SK-N-SH (cell line): ENCODE measurements at regions not wholly inside any gene's neighbourhood (a gene's known extent, or its start where the extent isn't known, plus 50 kb on each side); places are given as distances from the start of the nearest gene placed in this dataset.

Source experiments
- CTCF ChIA-PET: fragments of 300-600, 350-600 bp; formaldehyde crosslinking; extraction: SDS; loops from one replicate; lab custom pipeline; 2021; lab: Yijun Ruan, JAX
- POLR2A ChIA-PET: fragments of 350-600 bp; sonication (Branson Sonifier 250); formaldehyde crosslinking; extraction: SDS; loops from one replicate; lab custom pipeline; 2020; ENCODE audit warnings: antibody characterized with exemption, inconsistent platforms; lab: Yijun Ruan, JAX
- DNase-seq: peaks from one replicate; pipeline ENCODE4 v3.0.0; 2012
- H2AFZ ChIP-seq: fragments of 200-600 bp; sonication (generic); 2 replicates; pipeline ENCODE4 v1.8.1; 2016; ENCODE audit warnings: antibody characterized with exemption, mild to moderate bottlenecking, low read depth
- H3F3A ChIP-seq: fragments of 200-600 bp; sonication (generic); replicated peaks from 2 replicates; pipeline ENCODE3; 2016; ENCODE audit warnings: antibody characterized with exemption, mild to moderate bottlenecking; ENCODE audit not compliant: insufficient read depth
- H3K27ac ChIP-seq, 2 experiments: fragments of 200-500 bp in 1 of 2; fragments of 200-600 bp in 1 of 2; sonication (Bioruptor generic) in 1 of 2; sonication (generic), shearing (Covaris generic) in 1 of 2; 2 replicates each; pipeline versions ENCODE4 v1.5.1 to v1.6.1; 2014 to 2016; ENCODE audit warnings: low read depth in 2 of 2, inconsistent platforms in 1 of 2, low read length in 1 of 2, mild to moderate bottlenecking in 1 of 2, mixed read lengths in 1 of 2
- H3K27me3 ChIP-seq: fragments of 200-600 bp; sonication (generic), shearing (Covaris generic); 2 replicates; pipeline ENCODE4 v1.6.1; 2016; ENCODE audit warnings: mixed run types; ENCODE audit not compliant: insufficient read depth
- H3K36me3 ChIP-seq, 2 experiments: fragments of 200-500 bp in 1 of 2; fragments of 200-600 bp in 1 of 2; sonication (Bioruptor generic) in 1 of 2; sonication (generic) in 1 of 2; replicated peaks in 1 of 2; 2 replicates each; pipeline versions ENCODE3 to v1.5.1; 2014 to 2016; ENCODE audit warnings: low read length in 1 of 2, mild to moderate bottlenecking in 1 of 2; ENCODE audit not compliant: insufficient read depth in 2 of 2, control insufficient read depth in 1 of 2
- H3K4me1 ChIP-seq, 2 experiments: fragments of 200-500 bp in 1 of 2; fragments of 200-600 bp in 1 of 2; sonication (Bioruptor generic) in 1 of 2; sonication (generic), shearing (Covaris generic) in 1 of 2; 2 replicates each; pipeline versions ENCODE4 v1.5.1 to v1.6.1; 2014 to 2016; ENCODE audit warnings: low read depth in 1 of 2, low read length in 1 of 2, mixed run types in 1 of 2; ENCODE audit not compliant: insufficient read depth in 2 of 2, control insufficient read depth in 1 of 2
- H3K4me2 ChIP-seq: fragments of 200-600 bp; sonication (generic), shearing (Covaris generic); 2 replicates; pipeline ENCODE4 v1.6.1; 2017; ENCODE audit warnings: mixed run types
- H3K4me3 ChIP-seq, 2 experiments: fragments of 200-500 bp in 1 of 2; fragments of 200-600 bp in 1 of 2; sonication (Bioruptor generic) in 1 of 2; sonication (generic), shearing (Covaris generic) in 1 of 2; 2 replicates each; pipeline versions ENCODE4 v1.5.1 to v1.8.1; 2014 to 2016; ENCODE audit warnings: low read depth in 2 of 2, inconsistent platforms in 1 of 2, low read length in 1 of 2, mild to moderate bottlenecking in 1 of 2, mixed read lengths in 1 of 2, moderate library complexity in 1 of 2
- H3K79me2 ChIP-seq: fragments of 200-600 bp; sonication (generic); 2 replicates; pipeline ENCODE4 v1.8.1; 2017; ENCODE audit warnings: mild to moderate bottlenecking; ENCODE audit not compliant: insufficient read depth
- H3K9ac ChIP-seq: fragments of 200-600 bp; sonication (generic); 2 replicates; pipeline ENCODE4 v1.6.1; 2017; ENCODE audit warnings: mixed run types
- H3K9me2 ChIP-seq: fragments of 200-600 bp; sonication (generic); 2 replicates; pipeline ENCODE4 v1.6.1; 2017; ENCODE audit warnings: mixed run types
- H3K9me3 ChIP-seq: fragments of 200-600 bp; sonication (generic); 2 replicates; pipeline ENCODE4 v1.6.1; 2017; ENCODE audit warnings: mixed run types, mild to moderate bottlenecking, moderate library complexity
- H4K20me1 ChIP-seq: fragments of 200-600 bp; sonication (generic); 2 replicates; pipeline ENCODE4 v1.6.1; 2017; ENCODE audit warnings: mild to moderate bottlenecking, mixed run types; ENCODE audit not compliant: insufficient read depth
- CTCF ChIP-seq: fragments of 200-600 bp; sonication (generic); IDR thresholded peaks from 2 replicates; pipeline ENCODE4 v1.6.1; 2017; ENCODE audit warnings: antibody characterized with exemption, mild to moderate bottlenecking, moderate library complexity
- EP300 ChIP-seq, 2 experiments: IDR thresholded peaks; 2 replicates each; pipeline versions ENCODE4 v1.4.0 to v1.6.1; 2012; ENCODE audit warnings: borderline replicate concordance in 1 of 2, low read depth in 1 of 2, low read length in 1 of 2
- EZH2phosphoT487 ChIP-seq: fragments of 200-600 bp; sonication (generic); IDR thresholded peaks from 2 replicates; pipeline ENCODE4 v1.6.1; 2017; ENCODE audit warnings: low read depth, mixed run types, mild to moderate bottlenecking, antibody characterized with exemption, moderate library complexity, borderline replicate concordance
- FOSL2 ChIP-seq: IDR thresholded peaks from 2 replicates; pipeline ENCODE4 v1.4.0; 2012; ENCODE audit warnings: low read depth, mild to moderate bottlenecking, moderate library complexity, borderline replicate concordance
- FOXM1 ChIP-seq: IDR thresholded peaks from 2 replicates; pipeline ENCODE4 v1.4.0; 2012; ENCODE audit warnings: low read depth, mild to moderate bottlenecking
- GABPA ChIP-seq: IDR thresholded peaks from 2 replicates; pipeline ENCODE4 v1.4.0; 2012; ENCODE audit warnings: low read depth, mild to moderate bottlenecking
- GATA2 ChIP-seq: sonication (generic); formaldehyde crosslinking; IDR thresholded peaks from 2 replicates; pipeline ENCODE4 v1.5.0; 2020; ENCODE audit warnings: mild to moderate bottlenecking, missing genetic modification reagents
- JUND ChIP-seq: IDR thresholded peaks from 2 replicates; pipeline ENCODE4 v1.4.0; 2012
- MEF2A ChIP-seq: IDR thresholded peaks from 2 replicates; pipeline ENCODE4 v1.4.0; 2012; ENCODE audit warnings: low read depth, borderline replicate concordance
- MXI1 ChIP-seq: IDR thresholded peaks from 2 replicates; pipeline ENCODE4 v1.6.1; 2012; ENCODE audit warnings: mild to moderate bottlenecking, low read depth, low read length, improper control_type of control experiment
- NFIC ChIP-seq: IDR thresholded peaks from 2 replicates; pipeline ENCODE4 v1.4.0; 2012; ENCODE audit warnings: borderline replicate concordance
- NRF1 ChIP-seq: IDR thresholded peaks from 2 replicates; pipeline ENCODE4 v1.6.1; 2012; ENCODE audit warnings: low read depth, mild to moderate bottlenecking, low read length
- POLR2AphosphoS5 ChIP-seq: IDR thresholded peaks from 2 replicates; pipeline ENCODE4 v1.6.1; 2012; ENCODE audit warnings: low read depth, low read length
- RAD21 ChIP-seq: IDR thresholded peaks from 2 replicates; pipeline ENCODE4 v1.6.1; 2012; ENCODE audit warnings: mild to moderate bottlenecking, low read length
- RCOR1 ChIP-seq: fragments of 150-350 bp; IDR thresholded peaks from 2 replicates; pipeline ENCODE4 v1.6.1; 2017; ENCODE audit warnings: antibody characterized with exemption, low read length
- RFX5 ChIP-seq: IDR thresholded peaks from 2 replicates; pipeline ENCODE4 v1.6.1; 2012; ENCODE audit warnings: mild to moderate bottlenecking, improper control_type of control experiment, low read length
- RXRA ChIP-seq: IDR thresholded peaks from 2 replicates; pipeline ENCODE4 v1.4.0; 2012; ENCODE audit warnings: low read depth, mild to moderate bottlenecking, borderline replicate concordance
- SMC3 ChIP-seq: IDR thresholded peaks from 2 replicates; pipeline ENCODE4 v1.6.1; 2012; ENCODE audit warnings: low read depth, low read length, improper control_type of control experiment
- TAF1 ChIP-seq: IDR thresholded peaks from 2 replicates; pipeline ENCODE4 v1.6.1; 2012; ENCODE audit warnings: low read depth, mild to moderate bottlenecking, low read length, moderate library complexity, borderline replicate concordance
- TCF12 ChIP-seq: IDR thresholded peaks from 2 replicates; pipeline ENCODE4 v1.4.0; 2012
- USF2 ChIP-seq: fragments of 150-350 bp; IDR thresholded peaks from 2 replicates; pipeline ENCODE4 v1.6.1; 2017; ENCODE audit warnings: antibody characterized with exemption, low read length, low read depth, borderline replicate concordance
- YY1 ChIP-seq: IDR thresholded peaks from 2 replicates; pipeline ENCODE4 v1.4.0; 2012; ENCODE audit warnings: low read depth, mild to moderate bottlenecking
- WGBS: methylation state at CpG from one replicate; pipeline ENCODE4 v1.1.6; 2017; ENCODE audit warnings: low lambda C conversion rate; 5-methylcytosine and 5-hydroxymethylcytosine counted together
- TF ChIP-seq, protein P1 (sequence below): IDR thresholded peaks from 2 replicates; pipeline ENCODE4; 2012

DNA sequence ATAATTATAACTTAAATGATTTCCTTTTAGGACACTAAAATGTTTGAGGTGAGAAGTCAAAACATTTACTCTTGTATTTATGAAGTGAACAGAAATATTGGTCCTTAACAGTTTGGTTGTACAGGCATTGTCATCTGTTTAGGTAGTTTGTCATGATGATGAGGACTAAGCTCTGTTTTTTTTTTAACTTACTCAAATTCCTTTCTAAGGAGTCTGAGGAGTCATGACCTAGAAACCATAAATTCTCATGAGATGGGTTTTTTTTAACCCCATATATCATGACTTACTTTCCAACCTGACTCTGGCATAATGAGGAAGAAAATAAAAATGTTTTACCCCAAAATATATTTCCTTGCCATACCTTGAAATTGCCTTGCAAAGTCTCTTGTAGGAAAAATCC is 1176.2 kb downstream of the SUCLG1 start:
- H3K4me3 ChIP-seq, result no peak overlapping the region
- H3K27ac ChIP-seq, result no peak overlapping the region
- no peak for DNase-seq
- no peaks in the 10 kb centered on the region for H3K9me2 ChIP-seq
- no peaks in the 10 kb centered on the region for H3K79me2 ChIP-seq
- TF ChIP-seq MEF2A (no peak), NRF1 (no peak), GABPA (no peak), JUND (no peak), TCF12 (no peak), NFIC (no peak), FOSL2 (no peak), USF2 (no peak), RFX5 (no peak), GATA2 (CRISPR knock-in tag) (no peak), MXI1 (no peak), EZH2phosphoT487 (no peak), CTCF (no peak)
- TF ChIP-seq, protein P1, sequence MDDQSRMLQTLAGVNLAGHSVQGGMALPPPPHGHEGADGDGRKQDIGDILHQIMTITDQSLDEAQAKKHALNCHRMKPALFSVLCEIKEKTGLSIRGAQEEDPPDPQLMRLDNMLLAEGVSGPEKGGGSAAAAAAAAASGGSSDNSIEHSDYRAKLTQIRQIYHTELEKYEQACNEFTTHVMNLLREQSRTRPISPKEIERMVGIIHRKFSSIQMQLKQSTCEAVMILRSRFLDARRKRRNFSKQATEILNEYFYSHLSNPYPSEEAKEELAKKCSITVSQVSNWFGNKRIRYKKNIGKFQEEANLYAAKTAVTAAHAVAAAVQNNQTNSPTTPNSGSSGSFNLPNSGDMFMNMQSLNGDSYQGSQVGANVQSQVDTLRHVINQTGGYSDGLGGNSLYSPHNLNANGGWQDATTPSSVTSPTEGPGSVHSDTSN, result no peak
- H3K4me2 ChIP-seq, result no peak overlapping the region
- no peaks in the 10 kb centered on the region for H3K9me3 ChIP-seq
- ChIA-PET CTCF (no interaction called here), POLR2A (no interaction called here)
- H3K36me3 ChIP-seq, result no peaks in the 10 kb centered on the region
- H4K20me1 ChIP-seq, result no peaks in the 10 kb centered on the region
- H3K4me1 ChIP-seq, result no peaks in the 10 kb centered on the region
- H3K27me3 ChIP-seq, result no peaks in the 10 kb centered on the region
- H3K9ac ChIP-seq, result no peak overlapping the region
- H3F3A ChIP-seq, result no peaks in the 10 kb centered on the region
- no peak overlapping the region for H2AFZ ChIP-seq

DNA sequence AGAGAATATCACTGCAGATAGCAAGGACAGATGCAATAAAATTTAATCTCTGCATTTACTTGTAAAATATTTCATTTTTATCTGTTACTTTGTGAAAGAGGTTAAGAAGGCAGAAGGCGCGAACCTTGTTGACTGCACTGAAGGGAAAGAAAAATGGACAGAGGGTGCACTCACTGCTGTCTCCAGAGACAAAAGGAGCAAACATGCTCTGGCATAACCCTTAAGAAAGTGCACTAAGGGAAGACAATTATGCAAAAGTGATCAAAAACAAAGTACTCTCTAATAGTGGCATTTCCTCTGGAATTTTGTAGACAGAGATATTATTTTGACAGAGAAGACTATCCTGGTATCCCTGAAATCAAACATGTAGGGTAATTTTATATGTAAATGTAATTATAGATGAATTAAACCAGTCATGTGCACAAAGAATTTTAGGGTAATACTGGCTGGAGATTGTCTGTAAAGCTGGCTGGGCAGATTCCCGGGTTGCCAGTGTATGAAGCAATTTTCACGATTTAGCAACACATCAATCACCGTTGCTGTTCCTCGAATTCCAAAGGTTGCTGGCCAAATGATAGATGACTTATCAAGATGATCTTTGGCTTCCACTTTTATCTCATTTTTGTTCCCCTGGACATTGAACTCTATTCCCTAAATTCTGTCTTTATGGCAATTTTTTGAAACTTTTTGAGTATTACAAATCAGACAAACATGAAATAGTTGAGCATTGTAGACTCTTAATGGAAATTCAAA is 1176.9 kb downstream of the SUCLG1 start:
- H3F3A ChIP-seq, result no peaks in the 10 kb centered on the region
- WGBS, result 32% methylated on average over 6 of the region's 6 CpGs
- H3K9ac ChIP-seq, result no peak overlapping the region
- H3K4me3 ChIP-seq, result no peak overlapping the region
- no peak overlapping the region for H3K4me2 ChIP-seq
- POLR2A ChIA-PET, result no interaction called here
- H3K27ac ChIP-seq, result no peak overlapping the region
- H3K4me1 ChIP-seq, result no peaks in the 10 kb centered on the region
- no peak for DNase-seq
- CTCF ChIA-PET, result no interaction called here
- H3K36me3 ChIP-seq, result no peaks in the 10 kb centered on the region
- H2AFZ ChIP-seq, result no peak overlapping the region
- no peaks in the 10 kb centered on the region for H3K9me3 ChIP-seq
- H4K20me1 ChIP-seq, result no peaks in the 10 kb centered on the region
- no peaks in the 10 kb centered on the region for H3K79me2 ChIP-seq
- no peaks in the 10 kb centered on the region for H3K27me3 ChIP-seq
- H3K9me2 ChIP-seq, result no peaks in the 10 kb centered on the region
- no peak for TF ChIP-seq YY1
- TF ChIP-seq RCOR1, result no peak
- no peak for TF ChIP-seq RFX5
- no peak for TF ChIP-seq POLR2AphosphoS5
- no peak for TF ChIP-seq EP300 (IDR thresholded peaks at IDR 0.05; ENCODE audit: borderline replicate concordance in 1 of 2, low read depth in 1 of 2, low read length in 1 of 2)
- TF ChIP-seq CTCF, result no peak
- no peak for TF ChIP-seq GABPA
- TF ChIP-seq SMC3, result no peak
- no peak for TF ChIP-seq TAF1
- no peak for TF ChIP-seq FOXM1
- no peak for TF ChIP-seq RXRA
- TF ChIP-seq RAD21, result no peak
- no peak for TF ChIP-seq TCF12
- no peak for TF ChIP-seq NRF1
- TF ChIP-seq, protein P1, result no peak
